ENCODE measurements at regions not wholly inside any gene's neighbourhood (a gene's known extent, or its start where the extent isn't known, plus 50 kb on each side); places are given as distances from the start of the nearest gene placed in this dataset.
A peak's percentile ranks its signal among the peaks of the same experiment; 100 is the strongest.

DNA sequence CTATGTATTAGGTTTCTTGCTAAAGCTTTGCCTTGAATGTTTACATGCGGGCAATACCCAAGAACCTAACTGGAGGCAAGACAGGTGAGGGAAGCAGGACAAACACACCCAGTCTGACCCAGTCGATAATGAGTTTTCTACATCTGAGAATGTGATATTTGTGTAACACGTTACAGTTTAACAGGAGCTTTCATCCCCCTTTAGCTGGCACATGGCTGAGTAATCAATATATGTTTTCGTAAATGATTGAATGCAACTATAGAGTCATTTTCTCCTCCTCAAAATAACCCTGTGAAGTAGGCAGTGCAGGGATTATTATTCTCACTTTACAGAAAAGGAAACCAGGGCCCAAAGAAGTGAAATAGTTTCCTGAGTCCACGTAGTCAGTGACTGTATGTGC, 84.7 kb upstream of the HTR4 start (continued):
- TF ChIP-seq TIGD3 (CRISPR knock-in tag; IDR thresholded peaks at IDR 0.05; ENCODE audit: borderline replicate concordance) (no peak), RARA (CRISPR knock-in tag; IDR thresholded peaks at IDR 0.05) (peak; percentile 23; the same call in 1 of the 2 replicates), CTCF (CRISPR knock-in tag; IDR thresholded peaks at IDR 0.05) (no peak), ZNF850 (CRISPR knock-in tag; conservative IDR thresholded peaks at IDR 0.05) (no peak), ZNF263 (CRISPR knock-in tag; IDR thresholded peaks at IDR 0.05) (no peak), ZNF441 (CRISPR knock-in tag; IDR thresholded peaks at IDR 0.05; ENCODE audit: borderline replicate concordance) (no peak), HIC2 (CRISPR knock-in tag; IDR thresholded peaks at IDR 0.05; ENCODE audit: low read depth) (no peak), ZKSCAN1 (IDR thresholded peaks at IDR 0.05; ENCODE audit: low read length) (no peak), MAX (IDR thresholded peaks at IDR 0.05) (0 out of 2 replicates have a peak, but pooled peaks have one; percentile 22), IRF9 (CRISPR knock-in tag; IDR thresholded peaks at IDR 0.05; ENCODE audit: borderline replicate concordance) (no peak), ZNF530 (CRISPR knock-in tag; IDR thresholded peaks at IDR 0.05; ENCODE audit: low read depth) (no peak), ZNF546 (CRISPR knock-in tag; conservative IDR thresholded peaks at IDR 0.05) (no peak), MAZ (IDR thresholded peaks at IDR 0.05; ENCODE audit: borderline replicate concordance, low read depth, low read length) (no peak), MAZ (CRISPR knock-in tag; IDR thresholded peaks at IDR 0.05; ENCODE audit: low read depth) (no peak)

All from HepG2 (cell line).